ENCODE measurements at regions not wholly inside any gene's neighbourhood (a gene's known extent, or its start where the extent isn't known, plus 50 kb on each side); places are given as distances from the start of the nearest gene placed in this dataset.
A peak's percentile ranks its signal among the peaks of the same experiment; 100 is the strongest.
"Not testable (repeated sequence)": the region's sequence is repeated elsewhere in the genome, so short reads cannot be mapped to it uniquely, and the experiment has no call there.

GRCh38 chr18:43846299-43846698, 569.0 kb upstream of the SYT4 start:
- no peak for TF ChIP-seq CTCF (IDR thresholded peaks at IDR 0.05)
- no peak overlapping the region for H3K4me3 ChIP-seq
- H3K9me3 ChIP-seq: no peaks in the 10 kb centered on the region
- intact Hi-C loops (cut with DNase I): no loop called here
- H3K36me3 ChIP-seq: no peaks in the 10 kb centered on the region
- no peaks in the 10 kb centered on the region for H3K27me3 ChIP-seq
- DNase-seq (no peak), ATAC-seq (no peak)
- no peak overlapping the region for H3K27ac ChIP-seq
- H3K4me1 ChIP-seq: no peaks in the 10 kb centered on the region

GRCh38 chr18:43847164-43848091, 570.1 kb upstream of the SYT4 start:
- intact Hi-C loops (cut with DNase I): no loop called here
- no peak overlapping the region for H3K4me3 ChIP-seq
- H3K9me3 ChIP-seq: no peaks in the 10 kb centered on the region
- H3K27me3 ChIP-seq: no peaks in the 10 kb centered on the region
- H3K4me1 ChIP-seq: no peaks in the 10 kb centered on the region
- DNase-seq (no peak), ATAC-seq (no peak)
- no peak for TF ChIP-seq CTCF (IDR thresholded peaks at IDR 0.05)
- peak overlapping the region; percentile 24 for H3K27ac ChIP-seq
- H3K36me3 ChIP-seq: no peaks in the 10 kb centered on the region

- H3K36me3 ChIP-seq; ATAC-seq; intact Hi-C loops (cut with DNase I); H3K9me3 ChIP-seq; H3K27ac ChIP-seq; H3K27me3 ChIP-seq; DNase-seq; H3K4me1 ChIP-seq; H3K4me3 ChIP-seq: not testable (repeated sequence)
Measured at GRCh38 chr18:43849831-43850230, 572.5 kb upstream of the SYT4 start.

- H3K27me3 ChIP-seq: no peaks in the 10 kb centered on the region
- no peaks in the 10 kb centered on the region for H3K9me3 ChIP-seq
- TF ChIP-seq CTCF (IDR thresholded peaks at IDR 0.05): no peak
- ATAC-seq (no peak), DNase-seq (no peak)
- no peaks in the 10 kb centered on the region for H3K4me1 ChIP-seq
- H3K4me3 ChIP-seq: no peak overlapping the region
- intact Hi-C loops (cut with DNase I): no loop called here
- no peaks in the 10 kb centered on the region for H3K36me3 ChIP-seq
- H3K27ac ChIP-seq: no peak overlapping the region
Measured at GRCh38 chr18:43855376-43855775, 578.1 kb upstream of the SYT4 start.

GRCh38 chr18:43863180-43863579, 585.9 kb upstream of the SYT4 start:
- H3K27me3 ChIP-seq: no peaks in the 10 kb centered on the region
- no peak for ATAC-seq

More at GRCh38 chr18:43863180-43863579, 585.9 kb upstream of the SYT4 start:
- H3K9me3 ChIP-seq: no peaks in the 10 kb centered on the region
- H3K4me1 ChIP-seq: no peaks in the 10 kb centered on the region
- no peak overlapping the region for H3K27ac ChIP-seq
- no peaks in the 10 kb centered on the region for H3K36me3 ChIP-seq
- no peak for TF ChIP-seq CTCF (IDR thresholded peaks at IDR 0.05)
- intact Hi-C loops (cut with DNase I): no loop called here
- no peak overlapping the region for H3K4me3 ChIP-seq
- DNase-seq: no peak

All from upper lobe of right lung (tissue), 1 donor.